WTC11 (cell line): ENCODE measurements at regions not wholly inside any gene's neighbourhood (a gene's known extent, or its start where the extent isn't known, plus 50 kb on each side); places are given as distances from the start of the nearest gene placed in this dataset.

Source experiments
- ATAC-seq: fragments of 200-7000 bp; cut with Tn5 transposase; 2 replicates; pipeline ENCODE4 v1.10.0; 2021; ENCODE audit warnings: mild to moderate bottlenecking, moderate library complexity
- CTCF ChIA-PET: fragments of 300-600 bp; sonication (Branson Sonifier 250); formaldehyde crosslinking; loops from one replicate; lab custom pipeline; 2021; ENCODE audit warnings: antibody characterized with exemption; lab: Charles Lee
- POLR2A ChIA-PET: fragments of 350-600 bp; sonication (Branson Sonifier 250); formaldehyde crosslinking; loops from one replicate; lab custom pipeline; 2021; ENCODE audit warnings: antibody characterized with exemption; lab: Charles Lee
- DNase-seq: peaks from one replicate; pipeline ENCODE4 v3.0.0; 2021; ENCODE audit warnings: low spot score
- H3K27ac Mint-ChIP-seq: 2 replicates; pipeline ENCODE4 v1.8.0; 2021; ENCODE audit warnings: mixed read lengths
- H3K27me3 Mint-ChIP-seq: 2 replicates; pipeline ENCODE4 v1.8.0; 2021; ENCODE audit warnings: low read depth, mild to moderate bottlenecking, moderate library complexity, mixed read lengths
- H3K36me3 Mint-ChIP-seq: 2 replicates; pipeline ENCODE4 v1.8.0; 2021; ENCODE audit warnings: mixed read lengths
- H3K4me1 Mint-ChIP-seq: 2 replicates; pipeline ENCODE4 v1.8.0; 2022; ENCODE audit warnings: mixed read lengths
- H3K4me3 Mint-ChIP-seq: 2 replicates; pipeline ENCODE4 v1.8.0; 2021; ENCODE audit warnings: mild to moderate bottlenecking, moderate library complexity, mixed read lengths
- H3K9me3 Mint-ChIP-seq: 2 replicates; pipeline ENCODE4 v1.8.0; 2021; ENCODE audit warnings: mixed read lengths
- AR ChIP-seq: fragments of 250-450 bp; sonication (Bioruptor Pico); IDR thresholded peaks from 2 replicates; pipeline ENCODE4 v1.9.0; 2021; ENCODE audit warnings: mild to moderate bottlenecking
- ATF1 ChIP-seq: sonication (generic); formaldehyde crosslinking; IDR thresholded peaks from 2 replicates; pipeline ENCODE4 v1.8.1; 2023; ENCODE audit warnings: mild to moderate bottlenecking, moderate library complexity, missing genetic modification reagents
- ATF3 ChIP-seq: sonication (generic); formaldehyde crosslinking; conservative IDR thresholded peaks from 2 replicates; pipeline ENCODE4 v1.8.1; 2022; ENCODE audit warnings: mild to moderate bottlenecking, missing genetic modification reagents
- CDX4 ChIP-seq: fragments of 250-450 bp; sonication (Bioruptor Pico); IDR thresholded peaks from 2 replicates; pipeline ENCODE4 v1.9.0; 2021; ENCODE audit warnings: moderate library complexity, mild to moderate bottlenecking, inconsistent platforms, borderline replicate concordance
- CREM ChIP-seq: sonication (generic); formaldehyde crosslinking; IDR thresholded peaks from 2 replicates; pipeline ENCODE4 v1.8.1; 2022; ENCODE audit warnings: mild to moderate bottlenecking, missing genetic modification reagents, moderate library complexity
- CTCF ChIP-seq: fragments of 200-600 bp; IDR thresholded peaks from 2 replicates; pipeline ENCODE4 v1.8.0; 2022; ENCODE audit warnings: antibody characterized with exemption
- ESRRA ChIP-seq: sonication (generic); formaldehyde crosslinking; IDR thresholded peaks from 2 replicates; pipeline ENCODE4 v1.8.1; 2022; ENCODE audit warnings: mild to moderate bottlenecking, missing genetic modification reagents, borderline replicate concordance
- FOXJ3 ChIP-seq: sonication (generic); formaldehyde crosslinking; IDR thresholded peaks from 2 replicates; pipeline ENCODE4 v1.9.0; 2021; ENCODE audit warnings: missing genetic modification reagents, mild to moderate bottlenecking, borderline replicate concordance
- GRHL2 ChIP-seq: fragments of 250-450 bp; sonication (Bioruptor Pico); IDR thresholded peaks from 2 replicates; pipeline ENCODE4 v1.8.0; 2022; ENCODE audit warnings: mild to moderate bottlenecking, moderate library complexity; ENCODE audit not compliant: insufficient replicate concordance, severe bottlenecking
- PRDM15 ChIP-seq: sonication (generic); formaldehyde crosslinking; IDR thresholded peaks from 2 replicates; pipeline ENCODE4 v1.8.0; 2022; ENCODE audit warnings: missing genetic modification reagents
- SMAD3 ChIP-seq: sonication (generic); formaldehyde crosslinking; IDR thresholded peaks from 2 replicates; pipeline ENCODE4 v1.8.0; 2022; ENCODE audit warnings: missing genetic modification reagents, mild to moderate bottlenecking, borderline replicate concordance
- SOX15 ChIP-seq: fragments of 250-450 bp; sonication (Bioruptor Pico); IDR thresholded peaks from 2 replicates; pipeline ENCODE4 v1.9.0; 2021; ENCODE audit warnings: mild to moderate bottlenecking
- STAT6 ChIP-seq: sonication (generic); formaldehyde crosslinking; conservative IDR thresholded peaks from 2 replicates; pipeline ENCODE4 v1.8.1; 2023; ENCODE audit warnings: mild to moderate bottlenecking, low read depth, missing genetic modification reagents, moderate library complexity
- ZNF138 ChIP-seq: sonication (generic); formaldehyde crosslinking; conservative IDR thresholded peaks from 2 replicates; pipeline ENCODE4 v1.8.1; 2022; ENCODE audit warnings: mild to moderate bottlenecking, moderate library complexity, missing genetic modification reagents
- ZNF416 ChIP-seq: fragments of 250-450 bp; sonication (Bioruptor Pico); IDR thresholded peaks from 2 replicates; pipeline ENCODE4 v1.9.0; 2021; ENCODE audit warnings: mild to moderate bottlenecking, inconsistent platforms
- ZNF425 ChIP-seq: fragments of 250-450 bp; sonication (Bioruptor Pico); conservative IDR thresholded peaks from 2 replicates; pipeline ENCODE4 v1.9.0; 2021; ENCODE audit warnings: mild to moderate bottlenecking

- DNase-seq, result no peak
- TF ChIP-seq FOXJ3 (CRISPR knock-in tag) (no peak), AR (no peak), GRHL2 (CRISPR knock-in tag) (no peak), ATF3 (CRISPR knock-in tag) (no peak), SMAD3 (CRISPR knock-in tag) (no peak), ZNF138 (no peak), CDX4 (CRISPR knock-in tag) (no peak), CTCF (no peak), ZNF425 (CRISPR knock-in tag) (no peak), PRDM15 (CRISPR knock-in tag) (no peak), SOX15 (no peak), ESRRA (CRISPR knock-in tag) (no peak), ZNF416 (CRISPR knock-in tag) (no peak), STAT6 (CRISPR knock-in tag) (no peak), CREM (CRISPR knock-in tag) (no peak), ATF1 (CRISPR knock-in tag) (no peak)
- peaks cover 2% of the 10 kb centered on the region for H3K4me1 Mint-ChIP-seq
- H3K27me3 Mint-ChIP-seq, result no peaks in the 10 kb centered on the region
- H3K4me3 Mint-ChIP-seq, result no peak overlapping the region
- ATAC-seq, result no peak
- no peaks in the 10 kb centered on the region for H3K9me3 Mint-ChIP-seq
- H3K27ac Mint-ChIP-seq, result no peak overlapping the region
- POLR2A ChIA-PET, result no interaction called here
- CTCF ChIA-PET, result no interaction called here
- H3K36me3 Mint-ChIP-seq, result no peaks in the 10 kb centered on the region
Observed at GRCh38 chr18:4593459-4593858, 138.4 kb upstream of the DLGAP1 start.
